Peyer's patch (tissue), 4 donors: ENCODE measurements at regions not wholly inside any gene's neighbourhood (a gene's known extent, or its start where the extent isn't known, plus 50 kb on each side); places are given as distances from the start of the nearest gene placed in this dataset.

Experiments used
- POLR2A ChIP-seq, 2 donors: fragments of 450-650 bp; IDR thresholded peaks; one replicate each; pipeline ENCODE4 v1.5.1; 2017; ENCODE audit warnings: antibody characterized with exemption in 2 of 2, mild to moderate bottlenecking in 2 of 2, moderate library complexity in 2 of 2
- TF ChIP-seq, protein P1 (sequence below), 6 experiments: fragments of 450-650 bp in 4 of 6; fragments of 200-600 bp in 2 of 6; sonication (generic) in 1 of 6; IDR thresholded peaks; one replicate each; pipeline ENCODE4 v1.5.1; 2017 to 2019; ENCODE audit warnings: antibody characterized with exemption in 6 of 6, mild to moderate bottlenecking in 3 of 6, moderate library complexity in 1 of 6

DNA sequence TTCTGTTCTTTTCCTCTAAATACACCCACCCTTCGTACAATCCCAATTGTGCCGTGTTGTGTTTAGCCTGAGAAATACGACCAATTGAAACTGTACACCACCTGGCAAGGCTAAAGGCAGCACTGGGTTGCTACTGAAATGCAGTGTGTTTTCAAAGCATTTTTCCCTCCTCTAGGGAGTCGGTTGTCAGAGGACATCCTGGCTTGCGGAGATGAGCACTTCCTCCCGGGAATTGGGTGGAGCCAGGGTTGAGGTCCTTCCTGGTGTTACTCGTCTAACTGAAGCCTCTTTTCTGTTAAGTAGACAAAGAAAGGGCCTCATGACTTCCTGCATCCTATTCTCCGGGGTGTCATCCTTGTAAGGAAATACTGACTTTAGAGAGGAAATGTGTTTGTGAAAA, 133.5 kb downstream of the MTPAP start:
- TF ChIP-seq, protein P1, sequence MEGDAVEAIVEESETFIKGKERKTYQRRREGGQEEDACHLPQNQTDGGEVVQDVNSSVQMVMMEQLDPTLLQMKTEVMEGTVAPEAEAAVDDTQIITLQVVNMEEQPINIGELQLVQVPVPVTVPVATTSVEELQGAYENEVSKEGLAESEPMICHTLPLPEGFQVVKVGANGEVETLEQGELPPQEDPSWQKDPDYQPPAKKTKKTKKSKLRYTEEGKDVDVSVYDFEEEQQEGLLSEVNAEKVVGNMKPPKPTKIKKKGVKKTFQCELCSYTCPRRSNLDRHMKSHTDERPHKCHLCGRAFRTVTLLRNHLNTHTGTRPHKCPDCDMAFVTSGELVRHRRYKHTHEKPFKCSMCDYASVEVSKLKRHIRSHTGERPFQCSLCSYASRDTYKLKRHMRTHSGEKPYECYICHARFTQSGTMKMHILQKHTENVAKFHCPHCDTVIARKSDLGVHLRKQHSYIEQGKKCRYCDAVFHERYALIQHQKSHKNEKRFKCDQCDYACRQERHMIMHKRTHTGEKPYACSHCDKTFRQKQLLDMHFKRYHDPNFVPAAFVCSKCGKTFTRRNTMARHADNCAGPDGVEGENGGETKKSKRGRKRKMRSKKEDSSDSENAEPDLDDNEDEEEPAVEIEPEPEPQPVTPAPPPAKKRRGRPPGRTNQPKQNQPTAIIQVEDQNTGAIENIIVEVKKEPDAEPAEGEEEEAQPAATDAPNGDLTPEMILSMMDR (IDR thresholded peaks at IDR 0.05), result no peak
- TF ChIP-seq POLR2A (IDR thresholded peaks at IDR 0.05), result no peak
